Nephron (organoid): ENCODE measurements at regions not wholly inside any gene's neighbourhood (a gene's known extent, or its start where the extent isn't known, plus 50 kb on each side); places are given as distances from the start of the nearest gene placed in this dataset.
"Not testable (repeated sequence)": the region's sequence is repeated elsewhere in the genome, so short reads cannot be mapped to it uniquely, and the experiment has no call there.

Source experiments
- H3K27ac Mint-ChIP-seq, 3 experiments: 2 replicates each; pipeline ENCODE4 v1.8.0; 2020; ENCODE audit warnings: mixed read lengths in 3 of 3, mild to moderate bottlenecking in 2 of 3, moderate library complexity in 1 of 3
- H3K27me3 Mint-ChIP-seq: 2 replicates; pipeline ENCODE4 v1.8.0; 2021; ENCODE audit warnings: low read depth, mild to moderate bottlenecking, moderate library complexity, mixed read lengths
- H3K36me3 Mint-ChIP-seq: 2 replicates; pipeline ENCODE4 v1.8.0; 2020; ENCODE audit warnings: low read depth, mixed read lengths
- H3K4me1 Mint-ChIP-seq: 2 replicates; pipeline ENCODE4 v1.8.0; 2020; ENCODE audit warnings: mixed read lengths
- H3K4me3 Mint-ChIP-seq, 3 experiments: 2 replicates each; pipeline ENCODE4 v1.8.0; 2020; ENCODE audit warnings: mild to moderate bottlenecking in 3 of 3, mixed read lengths in 3 of 3, moderate library complexity in 2 of 3
- H3K9me3 Mint-ChIP-seq: 2 replicates; pipeline ENCODE4 v1.8.0; 2020; ENCODE audit warnings: mixed read lengths
- CTCF ChIP-seq, 3 experiments: fragments of 200-600 bp; sonication (generic); IDR thresholded peaks; one replicate each; pipeline ENCODE4 v1.5.0; 2021; ENCODE audit warnings: antibody characterized with exemption in 3 of 3; ENCODE audit not compliant: unreplicated experiment in 3 of 3

- Mint-ChIP-seq H3K9me3 (peaks cover 9% of the 10 kb centered on the region), H3K4me1 (no peaks in the 10 kb centered on the region), H3K36me3 (no peaks in the 10 kb centered on the region), H3K4me3 (no peak overlapping the region), H3K27ac (no peak overlapping the region), H3K27me3 (peaks cover 16% of the 10 kb centered on the region)
- no peak for TF ChIP-seq CTCF (IDR thresholded peaks at IDR 0.05; ENCODE audit: unreplicated experiment in 3 of 3)
Observed at GRCh38 chr7:156015237-156016020, 203.2 kb upstream of the SHH start.

DNA sequence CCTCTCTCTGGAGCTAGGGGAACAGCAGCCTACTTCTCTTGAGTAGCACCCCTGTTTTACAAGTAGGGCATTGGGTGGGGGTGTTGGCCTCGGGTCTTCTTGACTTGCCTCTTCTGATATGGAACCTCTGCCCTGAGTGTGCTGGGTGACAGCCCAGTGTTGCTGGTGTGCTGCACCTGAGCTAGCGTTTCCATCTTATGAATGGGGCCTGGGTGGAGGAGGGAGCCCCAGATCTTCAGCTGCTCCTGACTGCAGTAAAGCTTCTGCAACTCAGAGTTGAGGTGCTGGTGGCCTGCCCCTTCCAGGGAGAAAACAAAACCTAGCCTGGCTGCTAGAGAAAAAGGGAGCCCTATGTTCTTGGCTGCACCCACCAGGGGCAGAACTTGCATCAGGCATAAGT, 202.5 kb upstream of the SHH start:
- no peaks in the 10 kb centered on the region for H3K4me1 Mint-ChIP-seq
- peaks cover 10% of the 10 kb centered on the region for H3K27me3 Mint-ChIP-seq
- TF ChIP-seq CTCF (IDR thresholded peaks at IDR 0.05; ENCODE audit: unreplicated experiment in 3 of 3): no peak
- H3K4me3 Mint-ChIP-seq: no peak overlapping the region
- no peak overlapping the region for H3K27ac Mint-ChIP-seq
- H3K9me3 Mint-ChIP-seq: peaks cover 12% of the 10 kb centered on the region
- H3K36me3 Mint-ChIP-seq: no peaks in the 10 kb centered on the region

DNA sequence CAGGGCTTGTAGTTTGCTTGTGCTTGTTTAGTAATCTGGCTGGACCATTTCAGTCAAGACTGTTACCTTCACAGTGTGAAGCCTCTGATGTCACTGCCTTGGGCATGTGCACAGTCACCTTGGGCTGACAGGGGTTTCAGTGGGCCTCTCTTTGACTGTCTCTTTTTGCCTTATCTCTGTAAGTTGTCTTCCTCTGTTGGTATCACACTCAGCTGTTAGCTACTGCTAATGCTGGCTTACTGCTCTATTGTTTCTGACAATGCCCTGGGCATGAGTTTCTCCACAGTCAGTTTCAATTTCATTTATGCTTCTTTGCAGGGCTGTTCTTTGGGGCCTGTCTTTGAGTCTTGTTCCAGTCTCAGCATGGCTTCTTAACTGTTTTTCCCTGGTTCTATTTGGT, 201.9 kb upstream of the SHH start:
- no peaks in the 10 kb centered on the region for H3K4me1 Mint-ChIP-seq
- H3K27me3 Mint-ChIP-seq: peaks cover 5% of the 10 kb centered on the region
- H3K4me3 Mint-ChIP-seq: no peak overlapping the region
- no peak for TF ChIP-seq CTCF (IDR thresholded peaks at IDR 0.05; ENCODE audit: unreplicated experiment in 3 of 3)
- H3K27ac Mint-ChIP-seq: no peak overlapping the region
- H3K9me3 Mint-ChIP-seq: peaks cover 11% of the 10 kb centered on the region
- H3K36me3 Mint-ChIP-seq: no peaks in the 10 kb centered on the region

- Mint-ChIP-seq H3K36me3 (no peaks in the 10 kb centered on the region), H3K27me3 (peaks cover 5% of the 10 kb centered on the region), H3K4me3 (no peak overlapping the region), H3K9me3 (peaks cover 15% of the 10 kb centered on the region), H3K27ac (no peak overlapping the region), H3K4me1 (no peaks in the 10 kb centered on the region)
- TF ChIP-seq CTCF (IDR thresholded peaks at IDR 0.05; ENCODE audit: unreplicated experiment in 3 of 3): no peak
Observed at GRCh38 chr7:156012412-156012811, 200.1 kb upstream of the SHH start.

DNA sequence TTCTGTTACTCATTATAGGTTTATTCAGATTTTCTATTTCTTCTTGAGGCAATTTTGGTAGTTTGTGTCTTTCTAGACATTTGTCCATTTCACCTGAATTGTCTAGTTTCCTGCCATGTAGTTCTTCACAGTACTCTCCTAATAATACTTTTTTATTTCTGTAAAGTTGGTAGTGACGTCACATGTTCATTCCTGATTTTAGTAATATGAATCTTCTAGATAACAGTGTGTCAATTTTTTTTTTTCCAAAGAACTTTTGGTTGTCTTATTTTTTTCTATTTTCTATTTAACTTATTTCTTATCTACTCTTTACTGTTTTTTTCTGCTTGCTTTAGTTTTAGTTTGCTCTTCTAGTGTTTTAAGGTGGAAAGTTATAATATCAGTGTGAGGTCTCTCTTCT, 197.3 kb upstream of the SHH start:
- Mint-ChIP-seq H3K27ac (no peak overlapping the region), H3K4me3 (no peak overlapping the region), H3K4me1 (no peaks in the 10 kb centered on the region), H3K9me3 (peaks cover 15% of the 10 kb centered on the region), H3K36me3 (no peaks in the 10 kb centered on the region), H3K27me3 (peaks cover 11% of the 10 kb centered on the region)
- no peak for TF ChIP-seq CTCF (IDR thresholded peaks at IDR 0.05; ENCODE audit: unreplicated experiment in 3 of 3)

DNA sequence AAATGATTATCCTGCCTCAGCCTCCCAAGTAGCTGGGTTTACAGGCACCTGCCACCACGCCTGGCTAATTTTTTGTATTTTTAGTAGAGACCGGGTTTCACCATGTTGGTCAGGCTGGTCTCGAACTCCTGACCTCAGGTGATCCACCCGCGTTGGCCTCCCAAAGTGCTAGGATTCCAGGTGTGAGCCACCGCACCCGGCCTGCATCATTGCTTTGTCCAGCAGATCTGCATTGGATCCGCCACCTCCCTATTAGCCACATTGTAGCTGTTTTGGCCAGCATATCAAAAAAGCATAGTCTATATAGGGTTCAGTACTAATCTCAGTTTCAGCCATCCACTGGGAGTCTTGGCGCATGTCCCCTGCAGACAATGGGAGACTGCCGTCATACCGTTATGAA, 194.6 kb upstream of the SHH start:
- H3K36me3 Mint-ChIP-seq, H3K27ac Mint-ChIP-seq, H3K4me3 Mint-ChIP-seq, H3K4me1 Mint-ChIP-seq: not testable (repeated sequence)
- H3K9me3 Mint-ChIP-seq: peaks cover 12% of the 10 kb centered on the region
- H3K27me3 Mint-ChIP-seq: peaks cover 11% of the 10 kb centered on the region
